H9 (cell line): ENCODE measurements at regions not wholly inside any gene's neighbourhood (a gene's known extent, or its start where the extent isn't known, plus 50 kb on each side); places are given as distances from the start of the nearest gene placed in this dataset.

Experiments
- DNase-seq: peaks from one replicate; pipeline ENCODE4 v3.0.0-alpha.2; 2017
- H2AFZ ChIP-seq: one replicate; pipeline ENCODE4 v1.6.1; 2013; ENCODE audit warnings: mild to moderate bottlenecking, low read length, control low read depth, moderate library complexity
- H2AK5ac ChIP-seq: 2 replicates; pipeline ENCODE4 v1.6.1; 2013; ENCODE audit warnings: low read length, control low read depth, mixed read lengths; ENCODE audit not compliant: insufficient read length
- H2BK120ac ChIP-seq: one replicate; pipeline ENCODE4 v1.6.1; 2013; ENCODE audit warnings: low read depth, mild to moderate bottlenecking, low read length, control low read depth, inconsistent platforms; ENCODE audit not compliant: poor library complexity, severe bottlenecking
- H2BK12ac ChIP-seq: 2 replicates; pipeline ENCODE4 v1.6.1; 2013; ENCODE audit warnings: low read length, control low read depth, mixed read lengths, low read depth; ENCODE audit not compliant: insufficient read length
- H2BK15ac ChIP-seq: 2 replicates; pipeline ENCODE4 v1.6.1; 2013; ENCODE audit warnings: low read depth, low read length, control low read depth
- H2BK20ac ChIP-seq: one replicate; pipeline ENCODE4 v1.6.1; 2013; ENCODE audit warnings: low read depth, mild to moderate bottlenecking, low read length, control low read depth, inconsistent platforms; ENCODE audit not compliant: poor library complexity, severe bottlenecking
- H2BK5ac ChIP-seq: 2 replicates; pipeline ENCODE4 v1.6.1; 2013; ENCODE audit warnings: low read length, control low read depth, mixed read lengths; ENCODE audit not compliant: insufficient read length
- H3K14ac ChIP-seq: 2 replicates; pipeline ENCODE4 v1.6.1; 2013; ENCODE audit warnings: low read length, control low read depth; ENCODE audit not compliant: insufficient read depth
- H3K18ac ChIP-seq: 2 replicates; pipeline ENCODE4 v1.6.1; 2013; ENCODE audit warnings: low read depth, mild to moderate bottlenecking, mixed read lengths, low read length, control low read depth; ENCODE audit not compliant: insufficient read length
- H3K23ac ChIP-seq: 2 replicates; pipeline ENCODE4 v1.6.1; 2013; ENCODE audit warnings: low read length, control low read depth, mixed read lengths, low read depth; ENCODE audit not compliant: insufficient read length
- H3K23me2 ChIP-seq: 2 replicates; pipeline ENCODE4 v1.6.1; 2013; ENCODE audit warnings: low read depth, mild to moderate bottlenecking, mixed read lengths, low read length, control low read depth; ENCODE audit not compliant: insufficient read length, poor library complexity, severe bottlenecking
- H3K27ac ChIP-seq: 2 replicates; pipeline ENCODE4 v1.5.1; 2013; ENCODE audit warnings: low read length, control low read depth, mixed read lengths, low read depth; ENCODE audit not compliant: insufficient read length
- H3K27me3 ChIP-seq: 2 replicates; pipeline ENCODE4 v1.6.1; 2013; ENCODE audit warnings: low read length, control low read depth, inconsistent platforms; ENCODE audit not compliant: insufficient read depth
- H3K4ac ChIP-seq: 2 replicates; pipeline ENCODE4 v1.6.1; 2013; ENCODE audit warnings: low read depth, mild to moderate bottlenecking, control low read depth, inconsistent platforms, low read length, moderate library complexity
- H3K4me1 ChIP-seq: 2 replicates; pipeline ENCODE4 v1.6.1; 2013; ENCODE audit warnings: low read length, control low read depth, inconsistent platforms; ENCODE audit not compliant: insufficient read depth
- H3K4me2 ChIP-seq: 2 replicates; pipeline ENCODE4 v1.6.1; 2013; ENCODE audit warnings: low read length, control low read depth, mixed read lengths; ENCODE audit not compliant: insufficient read length, insufficient read depth
- H3K56ac ChIP-seq: 2 replicates; pipeline ENCODE4 v1.6.1; 2013; ENCODE audit warnings: low read depth, mild to moderate bottlenecking, mixed read lengths, low read length, control low read depth; ENCODE audit not compliant: insufficient read length
- H3K79me1 ChIP-seq: 2 replicates; pipeline ENCODE4 v1.6.1; 2013; ENCODE audit warnings: low read depth, mild to moderate bottlenecking, moderate library complexity, low read length, control low read depth, inconsistent platforms; ENCODE audit not compliant: insufficient read depth, poor library complexity, severe bottlenecking
- H3K79me2 ChIP-seq: 2 replicates; pipeline ENCODE4 v1.6.1; 2013; ENCODE audit warnings: low read length, control low read depth, inconsistent platforms; ENCODE audit not compliant: insufficient read depth
- H3K9ac ChIP-seq: 2 replicates; pipeline ENCODE4 v1.6.1; 2013; ENCODE audit warnings: low read length, control low read depth, mixed read lengths; ENCODE audit not compliant: insufficient read length; ENCODE audit errors: extremely low read depth
- H3K9me3 ChIP-seq: one replicate; pipeline ENCODE4 v1.6.1; 2013; ENCODE audit warnings: low read depth, low read length, inconsistent platforms; ENCODE audit not compliant: control insufficient read depth
- H3T11ph ChIP-seq: one replicate; pipeline ENCODE4 v1.6.1; 2013; ENCODE audit warnings: mild to moderate bottlenecking, low read length, control low read depth, inconsistent platforms
- H4K20me1 ChIP-seq: one replicate; pipeline ENCODE4 v1.6.1; 2013; ENCODE audit not compliant: control insufficient read depth, insufficient read length, insufficient read depth
- H4K5ac ChIP-seq: 2 replicates; pipeline ENCODE4 v1.6.1; 2013; ENCODE audit warnings: low read depth, mild to moderate bottlenecking, mixed read lengths, low read length, control low read depth; ENCODE audit not compliant: insufficient read length
- H4K8ac ChIP-seq: replicated peaks from 2 replicates; pipeline ENCODE4 v1.6.1; 2013; ENCODE audit warnings: low read length, control low read depth, mixed read lengths, low read depth; ENCODE audit not compliant: insufficient read length
- H4K91ac ChIP-seq: 2 replicates; pipeline ENCODE4 v1.6.1; 2013; ENCODE audit warnings: low read depth, mild to moderate bottlenecking, moderate library complexity, mixed read lengths, low read length, control low read depth; ENCODE audit not compliant: insufficient read length
- H3K27ac Mint-ChIP-seq, 3 experiments: 2 replicates in 2 of 3; 3 replicates in 1 of 3; pipeline ENCODE4 v1.8.0; 2020 to 2021; ENCODE audit warnings: mixed read lengths in 3 of 3, mild to moderate bottlenecking in 1 of 3, moderate library complexity in 1 of 3
- H3K27me3 Mint-ChIP-seq: 2 replicates; pipeline ENCODE4 v1.8.0; 2021; ENCODE audit warnings: low read depth, mild to moderate bottlenecking, moderate library complexity, mixed read lengths
- H3K36me3 Mint-ChIP-seq, 3 experiments: 2 replicates in 2 of 3; 3 replicates in 1 of 3; pipeline ENCODE4 v1.8.0; 2020 to 2021; ENCODE audit warnings: low read depth in 3 of 3, mixed read lengths in 3 of 3; ENCODE audit not compliant: insufficient read depth in 1 of 3
- H3K4me1 Mint-ChIP-seq, 2 experiments: 2 replicates each; pipeline ENCODE4 v1.8.0; 2020; ENCODE audit warnings: mixed read lengths in 2 of 2
- H3K4me3 Mint-ChIP-seq, 2 experiments: 2 replicates in 1 of 2; 3 replicates in 1 of 2; pipeline ENCODE4 v1.8.0; 2020 to 2021; ENCODE audit warnings: mild to moderate bottlenecking in 2 of 2, mixed read lengths in 2 of 2, moderate library complexity in 1 of 2
- H3K9me3 Mint-ChIP-seq, 2 experiments: 2 replicates in 1 of 2; 3 replicates in 1 of 2; pipeline ENCODE4 v1.8.0; 2020; ENCODE audit warnings: mild to moderate bottlenecking in 2 of 2, mixed read lengths in 2 of 2, moderate library complexity in 1 of 2
- WGBS: extraction: QIAGEN DNeasy Blood & Tissue Kit; methylation state at CpG from one replicate; pipeline ENCODE4 v1.1.7; 2013; ENCODE audit warnings: missing lambda C conversion rate, low lambda C conversion rate, mixed read lengths; ENCODE audit not compliant: insufficient read length; ENCODE audit errors: extremely low coverage; 5-methylcytosine and 5-hydroxymethylcytosine counted together
- TF ChIP-seq, protein P1 (sequence below): fragments of 200-600 bp; sonication (generic); conservative IDR thresholded peaks from 3 replicates; pipeline ENCODE4 v1.8.0; 2021; ENCODE audit warnings: antibody characterized with exemption, mild to moderate bottlenecking

DNA sequence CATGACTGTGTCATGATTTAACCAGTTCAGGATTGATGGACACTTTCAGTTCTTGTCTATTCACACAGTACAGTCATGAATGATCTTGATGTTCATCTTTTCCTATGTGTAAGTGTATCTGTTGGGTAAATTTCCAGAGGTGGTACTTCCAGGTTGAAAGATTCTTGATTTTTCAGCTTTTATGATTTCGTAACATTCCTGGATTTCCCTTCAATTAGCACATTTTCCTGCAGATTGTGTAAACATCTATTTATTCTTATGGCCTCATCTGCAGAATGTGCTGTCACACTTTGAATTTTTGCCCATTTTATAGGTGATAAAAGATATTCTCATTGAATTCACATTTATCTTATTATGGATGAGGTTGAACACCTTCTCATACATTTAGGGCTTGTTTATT is 222.0 kb upstream of the FOXQ1 start:
- H2BK12ac ChIP-seq = no peak overlapping the region
- H2BK15ac ChIP-seq = no peak overlapping the region
- H3K4me1 ChIP-seq = no peaks in the 10 kb centered on the region
- no peak overlapping the region for H3K27ac ChIP-seq
- H3K27me3 ChIP-seq = no peaks in the 10 kb centered on the region
- WGBS = no CpG with 5 or more reads among the region's 1 CpG
- H2AFZ ChIP-seq = no peak overlapping the region
- H3K79me2 ChIP-seq = no peaks in the 10 kb centered on the region
- H3K79me1 ChIP-seq = no peaks in the 10 kb centered on the region
- Mint-ChIP-seq H3K4me3 (no peak overlapping the region), H3K9me3 (no peaks in the 10 kb centered on the region), H3K27me3 (peaks cover 38% of the 10 kb centered on the region), H3K4me1 (no peaks in the 10 kb centered on the region), H3K27ac (no peak overlapping the region), H3K36me3 (no peaks in the 10 kb centered on the region)
- no peak overlapping the region for H3K4ac ChIP-seq
- H4K5ac ChIP-seq = no peak overlapping the region
- TF ChIP-seq, protein P1, sequence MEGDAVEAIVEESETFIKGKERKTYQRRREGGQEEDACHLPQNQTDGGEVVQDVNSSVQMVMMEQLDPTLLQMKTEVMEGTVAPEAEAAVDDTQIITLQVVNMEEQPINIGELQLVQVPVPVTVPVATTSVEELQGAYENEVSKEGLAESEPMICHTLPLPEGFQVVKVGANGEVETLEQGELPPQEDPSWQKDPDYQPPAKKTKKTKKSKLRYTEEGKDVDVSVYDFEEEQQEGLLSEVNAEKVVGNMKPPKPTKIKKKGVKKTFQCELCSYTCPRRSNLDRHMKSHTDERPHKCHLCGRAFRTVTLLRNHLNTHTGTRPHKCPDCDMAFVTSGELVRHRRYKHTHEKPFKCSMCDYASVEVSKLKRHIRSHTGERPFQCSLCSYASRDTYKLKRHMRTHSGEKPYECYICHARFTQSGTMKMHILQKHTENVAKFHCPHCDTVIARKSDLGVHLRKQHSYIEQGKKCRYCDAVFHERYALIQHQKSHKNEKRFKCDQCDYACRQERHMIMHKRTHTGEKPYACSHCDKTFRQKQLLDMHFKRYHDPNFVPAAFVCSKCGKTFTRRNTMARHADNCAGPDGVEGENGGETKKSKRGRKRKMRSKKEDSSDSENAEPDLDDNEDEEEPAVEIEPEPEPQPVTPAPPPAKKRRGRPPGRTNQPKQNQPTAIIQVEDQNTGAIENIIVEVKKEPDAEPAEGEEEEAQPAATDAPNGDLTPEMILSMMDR = no peak
- H3K56ac ChIP-seq = no peak overlapping the region
- no peak overlapping the region for H2BK120ac ChIP-seq
- H3K23ac ChIP-seq = no peak overlapping the region
- H3K23me2 ChIP-seq = no peaks in the 10 kb centered on the region
- H3K4me2 ChIP-seq = no peak overlapping the region
- H3T11ph ChIP-seq = no peak overlapping the region
- no peak for DNase-seq
- no peak overlapping the region for H3K14ac ChIP-seq
- no peak overlapping the region for H3K18ac ChIP-seq
- no peak overlapping the region for H2BK20ac ChIP-seq
- no peak overlapping the region for H4K91ac ChIP-seq
- no peak overlapping the region for H4K8ac ChIP-seq
- H3K9me3 ChIP-seq = no peaks in the 10 kb centered on the region
- no peak overlapping the region for H3K9ac ChIP-seq
- no peak overlapping the region for H2BK5ac ChIP-seq
- H2AK5ac ChIP-seq = no peak overlapping the region
- H4K20me1 ChIP-seq = no peaks in the 10 kb centered on the region
